GM12878 (cell line): ENCODE measurements at regions not wholly inside any gene's neighbourhood (a gene's known extent, or its start where the extent isn't known, plus 50 kb on each side); places are given as distances from the start of the nearest gene placed in this dataset.

Source experiments
- ATAC-seq: fragments of 200-7000 bp; cut with Tn5 transposase; 3 replicates; pipeline ENCODE4 v1.9.1; 2020; ENCODE audit warnings: mild to moderate bottlenecking, moderate library complexity
- BruUV-seq: library from RNA; stranded (reverse); fragments of 400-500 nt; replicated peaks from 2 replicates; lab custom pipeline; 2021; lab: Mats Ljungman, UMichigan
- CTCF ChIA-PET: fragments of 300-600 bp; sonication (Branson Sonifier 250); formaldehyde crosslinking; extraction: SDS; loops from one replicate; lab custom pipeline; 2021; ENCODE audit warnings: inconsistent platforms; lab: Yijun Ruan, JAX
- POLR2A ChIA-PET: fragments of 350-600 bp; formaldehyde crosslinking; extraction: SDS; loops from one replicate; lab custom pipeline; 2021; ENCODE audit warnings: inconsistent platforms; lab: Charles Lee
- RAD21 ChIA-PET: fragments of 300-600 bp; sonication (Branson Sonifier 250); formaldehyde crosslinking; loops from one replicate; lab custom pipeline; 2023; ENCODE audit warnings: antibody characterized with exemption; ENCODE audit not compliant: unreplicated experiment; lab: Charles Lee
- SMC1A ChIA-PET: fragments of 300-600 bp; sonication (Branson Sonifier 250); formaldehyde crosslinking; loops from one replicate; lab custom pipeline; 2023; ENCODE audit not compliant: unreplicated experiment, uncharacterized antibody; lab: Charles Lee
- DNase-seq: peaks from one replicate; pipeline ENCODE4 v3.0.0-alpha.2; 2011; ENCODE audit warnings: low read depth, low spot score
- FAIRE-seq: peaks from 3 replicates; lab custom pipeline; 2011; peaks lifted over from hg19 to GRCh38; lab: Jason Lieb, UNC
- H2AFZ ChIP-seq: 2 replicates; pipeline ENCODE4 v1.6.0; 2011; ENCODE audit warnings: low read depth, low read length, control low read depth; ENCODE audit not compliant: control insufficient read depth
- H3K27ac ChIP-seq: 2 replicates; pipeline ENCODE4 v1.5.1; 2011; ENCODE audit warnings: control low read depth; ENCODE audit not compliant: control insufficient read depth, insufficient read depth
- H3K27me3 ChIP-seq, 2 experiments: replicated peaks in 1 of 2; 2 replicates each; pipeline versions ENCODE4 v1.6.0 to v1.6.1; 2011; ENCODE audit warnings: low read length in 1 of 2; ENCODE audit not compliant: control insufficient read depth in 2 of 2, insufficient read depth in 2 of 2
- H3K36me3 ChIP-seq, 2 experiments: 2 replicates each; pipeline ENCODE4 v1.5.1; 2011; ENCODE audit warnings: low read length in 1 of 2; ENCODE audit not compliant: control insufficient read depth in 2 of 2, insufficient read depth in 2 of 2
- H3K4me1 ChIP-seq: 2 replicates; pipeline ENCODE4 v1.6.1; 2011; ENCODE audit warnings: mild to moderate bottlenecking, low read length, moderate library complexity, mixed read lengths; ENCODE audit not compliant: control insufficient read depth, insufficient read depth
- H3K4me2 ChIP-seq: 2 replicates; pipeline ENCODE4 v1.6.0; 2011; ENCODE audit warnings: control low read depth; ENCODE audit not compliant: control insufficient read depth, insufficient read depth
- H3K4me3 ChIP-seq: fragments of 200-600 bp; sonication (generic); 2 replicates; pipeline ENCODE4 v1.5.1; 2016
- H3K79me2 ChIP-seq: 2 replicates; pipeline ENCODE4 v1.6.0; 2011; ENCODE audit warnings: low read length; ENCODE audit not compliant: control insufficient read depth, insufficient read depth
- H3K9ac ChIP-seq: 2 replicates; pipeline ENCODE4 v1.8.0; 2011; ENCODE audit warnings: low read length, control low read depth, mixed read lengths; ENCODE audit not compliant: control insufficient read depth, insufficient read depth
- H3K9me3 ChIP-seq: replicated peaks from 3 replicates; pipeline ENCODE4 v1.5.1; 2011; ENCODE audit warnings: mild to moderate bottlenecking, low read length; ENCODE audit not compliant: control insufficient read depth, insufficient read depth
- H4K20me1 ChIP-seq: 2 replicates; pipeline ENCODE4 v1.6.0; 2011; ENCODE audit not compliant: control insufficient read depth, insufficient read depth
- BCL11A ChIP-seq: IDR thresholded peaks from 2 replicates; pipeline ENCODE4 v1.6.1; 2011; ENCODE audit warnings: low read depth, low read length
- CEBPZ ChIP-seq: fragments of 150-350 bp; IDR thresholded peaks from 2 replicates; pipeline ENCODE4 v1.6.1; 2016; ENCODE audit warnings: low read depth, low read length
- E2F8 ChIP-seq: fragments of 450-650 bp; IDR thresholded peaks from 2 replicates; pipeline ENCODE4 v1.6.1; 2018; ENCODE audit warnings: mild to moderate bottlenecking, low read depth, moderate library complexity; ENCODE audit not compliant: partially characterized antibody
- FOXM1 ChIP-seq: IDR thresholded peaks from 2 replicates; pipeline ENCODE4 v1.6.1; 2012; ENCODE audit warnings: low read depth, mild to moderate bottlenecking, inconsistent platforms, low read length, moderate library complexity
- GABPA ChIP-seq: IDR thresholded peaks from 2 replicates; pipeline ENCODE4 v1.6.1; 2014; ENCODE audit warnings: antibody characterized with exemption, low read depth, mild to moderate bottlenecking, inconsistent platforms
- KDM1A ChIP-seq: fragments of 200-600 bp; sonication (generic); IDR thresholded peaks from 2 replicates; pipeline ENCODE4 v1.6.1; 2016; ENCODE audit warnings: borderline replicate concordance
- KLF5 ChIP-seq: fragments of 450-650 bp; IDR thresholded peaks from 2 replicates; pipeline ENCODE4 v1.6.1; 2014; ENCODE audit warnings: mild to moderate bottlenecking; ENCODE audit not compliant: partially characterized antibody
- MEF2B ChIP-seq: fragments of 450-650 bp; IDR thresholded peaks from 2 replicates; pipeline ENCODE4 v1.6.1; 2018; ENCODE audit warnings: mild to moderate bottlenecking, moderate library complexity; ENCODE audit not compliant: partially characterized antibody, poor library complexity, severe bottlenecking
- MTA3 ChIP-seq: IDR thresholded peaks from 2 replicates; pipeline ENCODE4 v1.6.1; 2012; ENCODE audit warnings: low read length, inconsistent platforms, borderline replicate concordance
- NBN ChIP-seq: fragments of 450-650 bp; IDR thresholded peaks from 2 replicates; pipeline ENCODE4 v1.6.1; 2016
- PKNOX1 ChIP-seq: fragments of 450-650 bp; IDR thresholded peaks from 2 replicates; pipeline ENCODE4 v1.6.1; 2016; ENCODE audit warnings: mild to moderate bottlenecking
- TCF7 ChIP-seq: IDR thresholded peaks from 2 replicates; pipeline ENCODE4 v1.6.1; 2014; ENCODE audit warnings: antibody characterized with exemption, borderline replicate concordance
- WGBS: methylation state at CpG from one replicate; pipeline ENCODE4 v1.1.6; 2016; ENCODE audit warnings: low lambda C conversion rate; ENCODE audit not compliant: insufficient replicate concordance, insufficient coverage; ENCODE audit errors: missing lambda C conversion rate; 5-methylcytosine and 5-hydroxymethylcytosine counted together
- in situ Hi-C: fragments of 300-500 bp; cut with MboI; formaldehyde crosslinking; loops from 9 replicates; pipeline ENCODE4 v1.14.3; 2018; ENCODE audit warnings: mixed read lengths
- intact Hi-C: fragments of 100-400 bp; cut with micrococcal nuclease; formaldehyde crosslinking; loops from one replicate; pipeline ENCODE4 v1.14.2; 2022; ENCODE audit not compliant: unreplicated experiment

GRCh38 chr5:17160756-17161040 is 56.7 kb upstream of the BASP1 start:
- H3K4me1 ChIP-seq, result no peaks in the 10 kb centered on the region
- no peak for ATAC-seq
- H3K79me2 ChIP-seq, result no peaks in the 10 kb centered on the region
- DNase-seq, result no peak
- ChIA-PET CTCF (no interaction called here), POLR2A (no interaction called here), RAD21 (no interaction called here), SMC1A (no interaction called here)
- no TSS peak for BruUV-seq
- no peaks in the 10 kb centered on the region for H4K20me1 ChIP-seq
- no peak overlapping the region for H2AFZ ChIP-seq
- no peak overlapping the region for H3K27ac ChIP-seq
- FAIRE-seq, result no peak
- in situ Hi-C loops, result no loop called here
- no peaks in the 10 kb centered on the region for H3K9me3 ChIP-seq
- no peak overlapping the region for H3K4me3 ChIP-seq
- no peaks in the 10 kb centered on the region for H3K36me3 ChIP-seq
- H3K4me2 ChIP-seq, result no peak overlapping the region
- no peaks in the 10 kb centered on the region for H3K27me3 ChIP-seq
- no peak overlapping the region for H3K9ac ChIP-seq
- WGBS, result 26% methylated on average over 2 of the region's 2 CpGs
- TF ChIP-seq GABPA, result no peak
- TF ChIP-seq, all 136 proteins: peak for 0
- intact Hi-C loops, result no loop called here

- no peak for ATAC-seq
- no peak overlapping the region for H2AFZ ChIP-seq
- no peak for DNase-seq
- no peaks in the 10 kb centered on the region for H3K36me3 ChIP-seq
- POLR2A ChIA-PET, result no interaction called here
- H3K9me3 ChIP-seq, result no peaks in the 10 kb centered on the region
- SMC1A ChIA-PET, result no interaction called here
- H3K4me2 ChIP-seq, result no peak overlapping the region
- H3K27me3 ChIP-seq, result no peaks in the 10 kb centered on the region
- intact Hi-C loops (no loop called here), in situ Hi-C loops (no loop called here)
- H3K79me2 ChIP-seq, result no peaks in the 10 kb centered on the region
- TF ChIP-seq MTA3 (no peak), E2F8 (no peak), NBN (no peak), KLF5 (no peak), MEF2B (no peak), CEBPZ (no peak), KDM1A (no peak), PKNOX1 (no peak), BCL11A (no peak), TCF7 (no peak), FOXM1 (no peak)
- 21% methylated on average over 3 of the region's 3 CpGs for WGBS
- BruUV-seq, result no TSS peak
- H3K4me3 ChIP-seq, result no peak overlapping the region
- H4K20me1 ChIP-seq, result no peaks in the 10 kb centered on the region
- H3K9ac ChIP-seq, result no peak overlapping the region
- H3K27ac ChIP-seq, result no peak overlapping the region
- FAIRE-seq, result no peak
- RAD21 ChIA-PET, result no interaction called here
- CTCF ChIA-PET, result no interaction called here
- H3K4me1 ChIP-seq, result no peaks in the 10 kb centered on the region
Observed at GRCh38 chr5:17161662-17162061, 55.8 kb upstream of the BASP1 start.
